Ovary (tissue), 3 donors: ENCODE measurements at regions not wholly inside any gene's neighbourhood (a gene's known extent, or its start where the extent isn't known, plus 50 kb on each side); places are given as distances from the start of the nearest gene placed in this dataset.

ENCODE experiments used
- EP300 ChIP-seq: sonication (generic); formaldehyde crosslinking; IDR thresholded peaks from one replicate; pipeline ENCODE4 v1.6.1; 2017; ENCODE audit warnings: antibody characterized with exemption
- POLR2A ChIP-seq: fragments of 450-650 bp; IDR thresholded peaks from one replicate; pipeline ENCODE4 v1.6.1; 2017; ENCODE audit warnings: antibody characterized with exemption, mild to moderate bottlenecking, moderate library complexity
- TF ChIP-seq, protein P1 (sequence below), 3 donors: fragments of 450-650 bp in 2 of 3; fragments of 200-600 bp in 1 of 3; IDR thresholded peaks; one replicate each; pipeline versions ENCODE4 v1.5.1 to v1.8.0; 2016 to 2022; ENCODE audit warnings: antibody characterized with exemption in 3 of 3, mild to moderate bottlenecking in 1 of 3
- donor health status: DM: no; HTN: no; CAD: no.

DNA sequence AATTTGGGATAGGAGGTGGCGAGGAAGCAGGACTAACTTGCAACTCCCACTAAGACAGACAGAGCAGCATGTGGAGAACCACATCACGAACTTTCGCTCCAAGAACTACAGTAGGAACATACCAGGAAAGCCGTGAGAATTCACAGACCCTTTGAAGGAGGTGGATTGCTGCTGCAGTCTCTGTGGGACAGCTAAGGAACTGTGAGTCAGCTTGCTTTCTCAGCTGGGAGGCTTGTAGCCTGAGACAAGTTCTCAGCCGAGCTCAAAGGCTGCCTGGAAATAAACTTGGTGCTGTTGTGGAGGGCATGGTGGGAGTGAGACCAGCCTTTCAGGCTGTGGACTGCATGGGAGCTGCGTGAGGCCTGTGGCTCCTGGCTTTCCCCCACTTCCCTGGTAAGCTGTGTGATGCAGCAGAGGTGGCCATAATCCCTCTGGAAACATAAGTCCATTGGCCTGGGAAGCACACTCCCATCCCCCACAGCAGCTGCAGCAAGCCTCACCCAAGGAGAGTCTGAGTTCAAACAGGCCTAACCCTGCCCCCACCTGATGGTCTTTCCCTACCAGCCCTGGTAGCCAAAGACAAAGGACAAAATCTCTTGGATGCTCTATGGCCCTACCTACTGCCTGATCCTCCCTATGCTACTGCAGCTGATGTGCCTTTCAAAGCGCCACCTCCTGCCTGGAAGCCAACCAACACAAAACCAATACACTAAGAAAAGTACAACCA, 441.1 kb upstream of the HTR2A start:
- TF ChIP-seq, protein P1, sequence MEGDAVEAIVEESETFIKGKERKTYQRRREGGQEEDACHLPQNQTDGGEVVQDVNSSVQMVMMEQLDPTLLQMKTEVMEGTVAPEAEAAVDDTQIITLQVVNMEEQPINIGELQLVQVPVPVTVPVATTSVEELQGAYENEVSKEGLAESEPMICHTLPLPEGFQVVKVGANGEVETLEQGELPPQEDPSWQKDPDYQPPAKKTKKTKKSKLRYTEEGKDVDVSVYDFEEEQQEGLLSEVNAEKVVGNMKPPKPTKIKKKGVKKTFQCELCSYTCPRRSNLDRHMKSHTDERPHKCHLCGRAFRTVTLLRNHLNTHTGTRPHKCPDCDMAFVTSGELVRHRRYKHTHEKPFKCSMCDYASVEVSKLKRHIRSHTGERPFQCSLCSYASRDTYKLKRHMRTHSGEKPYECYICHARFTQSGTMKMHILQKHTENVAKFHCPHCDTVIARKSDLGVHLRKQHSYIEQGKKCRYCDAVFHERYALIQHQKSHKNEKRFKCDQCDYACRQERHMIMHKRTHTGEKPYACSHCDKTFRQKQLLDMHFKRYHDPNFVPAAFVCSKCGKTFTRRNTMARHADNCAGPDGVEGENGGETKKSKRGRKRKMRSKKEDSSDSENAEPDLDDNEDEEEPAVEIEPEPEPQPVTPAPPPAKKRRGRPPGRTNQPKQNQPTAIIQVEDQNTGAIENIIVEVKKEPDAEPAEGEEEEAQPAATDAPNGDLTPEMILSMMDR (IDR thresholded peaks at IDR 0.05): no peak
- no peak for TF ChIP-seq POLR2A
- no peak for TF ChIP-seq EP300
